ENCODE measurements at regions not wholly inside any gene's neighbourhood (a gene's known extent, or its start where the extent isn't known, plus 50 kb on each side); places are given as distances from the start of the nearest gene placed in this dataset.

DNA sequence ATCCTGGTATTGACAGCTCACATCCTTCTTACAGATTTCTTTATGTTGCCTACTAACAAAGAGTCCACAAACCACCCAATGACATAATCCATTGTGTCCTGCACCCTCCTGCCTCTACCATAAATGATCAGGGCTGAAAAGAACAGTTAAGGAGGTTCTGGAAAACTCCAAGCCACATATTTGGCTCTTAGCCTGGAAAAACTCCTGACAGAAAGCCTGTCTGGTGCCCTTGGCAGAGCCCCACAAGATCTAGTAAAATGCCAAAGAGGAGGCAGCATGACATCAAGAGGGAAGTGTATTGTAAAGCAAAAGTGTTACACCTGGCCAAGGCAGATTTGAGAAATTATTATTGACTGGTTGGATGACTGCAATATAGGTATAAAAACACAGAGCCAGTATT, 126.4 kb upstream of the VGLL2 start:
- TF ChIP-seq SUZ12 (IDR thresholded peaks at IDR 0.05) (no peak), TARDBP (IDR thresholded peaks at IDR 0.05) (no peak), FOXA1 (IDR thresholded peaks at IDR 0.05) (no peak), FOXM1 (IDR thresholded peaks at IDR 0.05; ENCODE audit: borderline replicate concordance) (no peak), FOXK2 (IDR thresholded peaks at IDR 0.05) (no peak), CTBP1 (IDR thresholded peaks at IDR 0.05; ENCODE audit: borderline replicate concordance) (no peak), ZNF384 (IDR thresholded peaks at IDR 0.05) (no peak), ELF4 (IDR thresholded peaks at IDR 0.05) (no peak), BHLHE40 (IDR thresholded peaks at IDR 0.05; ENCODE audit: borderline replicate concordance) (no peak), HDGF (IDR thresholded peaks at IDR 0.05; ENCODE audit: borderline replicate concordance) (no peak), L3MBTL2 (conservative IDR thresholded peaks at IDR 0.05) (no peak), SP1 (IDR thresholded peaks at IDR 0.05) (no peak), LEF1 (IDR thresholded peaks at IDR 0.05; ENCODE audit: borderline replicate concordance) (no peak)
- TF ChIP-seq, protein P1, sequence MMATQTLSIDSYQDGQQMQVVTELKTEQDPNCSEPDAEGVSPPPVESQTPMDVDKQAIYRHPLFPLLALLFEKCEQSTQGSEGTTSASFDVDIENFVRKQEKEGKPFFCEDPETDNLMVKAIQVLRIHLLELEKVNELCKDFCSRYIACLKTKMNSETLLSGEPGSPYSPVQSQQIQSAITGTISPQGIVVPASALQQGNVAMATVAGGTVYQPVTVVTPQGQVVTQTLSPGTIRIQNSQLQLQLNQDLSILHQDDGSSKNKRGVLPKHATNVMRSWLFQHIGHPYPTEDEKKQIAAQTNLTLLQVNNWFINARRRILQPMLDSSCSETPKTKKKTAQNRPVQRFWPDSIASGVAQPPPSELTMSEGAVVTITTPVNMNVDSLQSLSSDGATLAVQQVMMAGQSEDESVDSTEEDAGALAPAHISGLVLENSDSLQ (IDR thresholded peaks at IDR 0.05), result no peak
- no peak for DNase-seq (ENCODE audit: extremely low spot score)
- CTCF ChIA-PET, result interaction anchor here (1.2 kb wide), 1 partner anchor 129 kb away, joined by 3 read pairs; no protein-coding TSS in a partner anchor
- POLR2A ChIA-PET, result no interaction called here

DNA sequence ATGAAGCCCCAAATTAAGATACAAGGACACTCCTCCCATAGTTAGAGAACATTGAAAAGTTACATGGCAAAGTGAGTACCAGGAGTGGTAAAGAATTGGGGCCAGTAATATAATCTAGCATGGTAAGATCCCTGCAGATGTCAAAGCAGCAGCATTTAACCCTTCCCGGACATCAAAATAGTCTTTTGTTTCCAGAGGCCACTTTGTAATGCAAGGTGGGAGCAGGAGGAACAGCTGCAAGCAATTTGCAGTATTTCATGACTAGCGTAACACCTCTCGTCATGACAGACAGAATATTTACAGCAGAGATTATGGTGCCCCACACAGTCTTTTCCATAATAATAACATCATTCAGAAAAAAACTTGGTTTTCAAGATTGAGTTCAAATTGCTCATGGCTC, 123.2 kb upstream of the VGLL2 start:
- CTCF ChIA-PET, result no interaction called here
- TF ChIP-seq SP1 (IDR thresholded peaks at IDR 0.05) (no peak), LEF1 (IDR thresholded peaks at IDR 0.05; ENCODE audit: borderline replicate concordance) (no peak), ZNF384 (IDR thresholded peaks at IDR 0.05) (no peak)
- DNase-seq (ENCODE audit: extremely low spot score), result no peak
- POLR2A ChIA-PET, result no interaction called here

DNA sequence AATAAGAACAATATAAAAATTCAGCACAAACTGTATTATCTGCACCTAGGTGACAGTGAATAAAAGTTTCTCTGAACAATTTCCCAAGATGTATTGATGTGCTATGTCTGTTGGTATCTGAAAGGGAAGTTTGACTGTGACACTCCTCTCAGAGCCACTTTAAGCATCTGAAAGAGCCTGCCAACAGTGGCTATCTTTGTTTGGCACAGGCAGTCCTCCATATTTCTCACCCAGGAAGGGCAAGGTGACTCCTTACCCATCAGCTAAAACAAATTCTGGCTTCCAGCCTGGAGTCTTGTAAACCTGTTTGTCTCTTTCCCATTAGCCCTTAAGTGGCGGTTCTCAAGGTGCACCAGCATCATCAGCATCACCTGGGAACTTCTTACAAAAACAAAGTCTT, 122.4 kb upstream of the VGLL2 start:
- ChIA-PET POLR2A (interaction anchor here (0.6 kb wide), 1 partner anchor 364 kb away, joined by 3 read pairs; no protein-coding TSS in a partner anchor), CTCF (no interaction called here)
- DNase-seq (ENCODE audit: extremely low spot score), result no peak
- no peak for TF ChIP-seq FOXM1 (IDR thresholded peaks at IDR 0.05; ENCODE audit: borderline replicate concordance)
- TF ChIP-seq FOXK2 (IDR thresholded peaks at IDR 0.05), result no peak
- TF ChIP-seq CTBP1 (IDR thresholded peaks at IDR 0.05; ENCODE audit: borderline replicate concordance), result no peak
- TF ChIP-seq FOXA1 (IDR thresholded peaks at IDR 0.05), result no peak
- TF ChIP-seq L3MBTL2 (conservative IDR thresholded peaks at IDR 0.05), result no peak
- no peak for TF ChIP-seq NFRKB (IDR thresholded peaks at IDR 0.05)
- no peak for TF ChIP-seq SP1 (IDR thresholded peaks at IDR 0.05)
- no peak for TF ChIP-seq HDGF (IDR thresholded peaks at IDR 0.05; ENCODE audit: borderline replicate concordance)
- TF ChIP-seq LEF1 (IDR thresholded peaks at IDR 0.05; ENCODE audit: borderline replicate concordance), result no peak

DNA sequence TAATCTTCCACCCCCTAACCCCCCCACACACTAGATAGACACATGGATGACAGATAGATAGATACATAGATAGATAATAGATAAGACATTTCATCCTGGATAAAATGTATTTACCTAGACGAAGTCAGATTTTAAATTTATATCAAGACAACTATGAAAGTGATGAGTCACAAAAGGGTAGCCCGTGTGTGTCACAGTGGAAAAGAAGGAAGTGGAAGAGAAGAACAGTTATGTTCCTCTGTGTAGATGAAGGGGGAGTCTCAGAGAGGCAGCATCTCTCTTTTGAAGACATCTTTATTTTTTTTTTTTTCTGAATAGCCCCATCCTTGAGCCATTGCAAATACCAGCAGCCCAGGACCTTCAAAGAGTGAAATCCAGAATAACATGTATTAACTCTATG, 121.7 kb upstream of the VGLL2 start:
- ChIA-PET POLR2A (no interaction called here), CTCF (no interaction called here)
- no peak for DNase-seq (ENCODE audit: extremely low spot score)
- TF ChIP-seq CTBP1 (IDR thresholded peaks at IDR 0.05; ENCODE audit: borderline replicate concordance) (no peak), NFRKB (IDR thresholded peaks at IDR 0.05) (no peak), SUZ12 (IDR thresholded peaks at IDR 0.05) (no peak), L3MBTL2 (conservative IDR thresholded peaks at IDR 0.05) (no peak), FOXA1 (IDR thresholded peaks at IDR 0.05) (no peak)

DNA sequence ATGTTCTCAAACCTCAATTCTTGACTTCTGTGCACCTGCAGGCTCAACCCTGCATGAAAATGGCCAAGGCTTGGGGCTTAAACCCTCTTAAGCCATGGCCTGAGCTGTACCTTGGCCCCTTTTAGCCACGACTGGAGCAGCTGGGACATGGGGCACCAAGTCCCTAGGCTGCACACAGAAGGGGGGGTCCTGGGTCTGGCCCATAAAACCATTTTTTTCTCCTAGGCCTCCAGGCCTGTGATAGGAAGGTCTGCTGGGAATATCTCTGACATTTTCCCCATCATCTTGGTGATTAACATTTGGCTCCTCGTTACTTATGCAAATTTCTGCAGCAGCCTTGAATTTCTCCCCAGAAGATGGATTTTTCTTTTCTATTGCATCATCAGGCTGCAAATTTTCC, 119.4 kb upstream of the VGLL2 start:
- TF ChIP-seq FOXK2 (IDR thresholded peaks at IDR 0.05), result no peak
- no peak for TF ChIP-seq HDGF (IDR thresholded peaks at IDR 0.05; ENCODE audit: borderline replicate concordance)
- TF ChIP-seq ARNT (IDR thresholded peaks at IDR 0.05), result no peak
- no peak for TF ChIP-seq BHLHE40 (IDR thresholded peaks at IDR 0.05; ENCODE audit: borderline replicate concordance)
- TF ChIP-seq ZNF384 (IDR thresholded peaks at IDR 0.05), result no peak
- no peak for TF ChIP-seq SUZ12 (IDR thresholded peaks at IDR 0.05)
- TF ChIP-seq L3MBTL2 (conservative IDR thresholded peaks at IDR 0.05), result no peak
- no peak for TF ChIP-seq FOXA1 (IDR thresholded peaks at IDR 0.05)
- no peak for TF ChIP-seq ELF4 (IDR thresholded peaks at IDR 0.05)
- TF ChIP-seq, protein P1 (IDR thresholded peaks at IDR 0.05), result no peak
- TF ChIP-seq NFRKB (IDR thresholded peaks at IDR 0.05), result no peak
- TF ChIP-seq LEF1 (IDR thresholded peaks at IDR 0.05; ENCODE audit: borderline replicate concordance), result no peak
- TF ChIP-seq CTBP1 (IDR thresholded peaks at IDR 0.05; ENCODE audit: borderline replicate concordance), result no peak
- TF ChIP-seq TARDBP (IDR thresholded peaks at IDR 0.05), result no peak
- no peak for TF ChIP-seq FOXM1 (IDR thresholded peaks at IDR 0.05; ENCODE audit: borderline replicate concordance)
- CTCF ChIA-PET, result no interaction called here
- POLR2A ChIA-PET, result no interaction called here
- DNase-seq (ENCODE audit: extremely low spot score), result no peak

DNA sequence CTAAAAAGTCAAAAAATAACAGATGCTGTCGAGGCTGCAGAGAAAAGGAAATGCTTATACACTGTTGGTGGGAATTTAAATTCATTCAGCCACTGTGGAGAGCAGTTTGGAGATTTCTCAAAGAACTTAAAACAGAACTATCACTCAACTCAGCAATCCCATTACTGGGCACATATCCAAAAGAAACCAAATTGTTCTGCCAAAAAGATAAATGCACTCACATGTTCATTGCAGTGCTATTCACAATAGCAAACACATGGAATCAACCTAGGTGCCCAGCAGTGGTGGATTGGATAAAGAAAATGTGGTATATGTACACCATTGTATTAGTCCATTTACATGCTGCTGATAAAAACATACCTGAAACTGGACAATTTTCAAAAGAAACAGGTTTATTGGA, 116.0 kb upstream of the VGLL2 start:
- no peak for TF ChIP-seq SUZ12 (IDR thresholded peaks at IDR 0.05)
- TF ChIP-seq ZNF384 (IDR thresholded peaks at IDR 0.05), result no peak
- no peak for TF ChIP-seq ARNT (IDR thresholded peaks at IDR 0.05)
- TF ChIP-seq BHLHE40 (IDR thresholded peaks at IDR 0.05; ENCODE audit: borderline replicate concordance), result no peak
- TF ChIP-seq HDGF (IDR thresholded peaks at IDR 0.05; ENCODE audit: borderline replicate concordance), result no peak
- TF ChIP-seq TARDBP (IDR thresholded peaks at IDR 0.05), result no peak
- TF ChIP-seq LEF1 (IDR thresholded peaks at IDR 0.05; ENCODE audit: borderline replicate concordance), result no peak
- TF ChIP-seq FOXM1 (IDR thresholded peaks at IDR 0.05; ENCODE audit: borderline replicate concordance), result no peak
- no peak for TF ChIP-seq FOXK2 (IDR thresholded peaks at IDR 0.05)
- TF ChIP-seq FOXA1 (IDR thresholded peaks at IDR 0.05), result no peak
- TF ChIP-seq, protein P1 (IDR thresholded peaks at IDR 0.05), result no peak
- no peak for TF ChIP-seq SP1 (IDR thresholded peaks at IDR 0.05)
- ChIA-PET POLR2A (no interaction called here), CTCF (no interaction called here)
- DNase-seq (ENCODE audit: extremely low spot score), result no peak

DNA sequence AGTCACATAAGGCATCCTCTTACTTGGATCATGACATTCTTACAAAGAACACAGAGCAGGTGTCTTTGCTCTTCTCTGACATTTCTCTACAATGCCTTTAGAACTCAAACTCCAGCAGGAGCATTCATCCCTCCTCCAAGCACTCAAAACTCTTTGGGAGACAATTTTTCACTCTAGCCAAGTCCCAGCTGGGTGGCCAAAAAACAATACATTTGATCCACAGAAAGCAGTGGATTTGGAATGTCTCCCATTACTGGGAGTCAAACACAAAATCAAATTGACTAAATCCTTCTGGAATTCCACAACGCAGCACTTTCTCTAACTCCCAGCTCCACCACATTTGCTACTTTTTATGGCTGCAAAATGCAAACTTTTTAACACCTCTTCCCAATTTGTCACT, 108.6 kb upstream of the VGLL2 start:
- CTCF ChIA-PET, result interaction anchor here (0.8 kb wide), 1 partner anchor 9 kb away, joined by 3 read pairs; no protein-coding TSS in a partner anchor

More for the DNA sequence above, 108.6 kb upstream of the VGLL2 start:
- no peak for DNase-seq (ENCODE audit: extremely low spot score)
- TF ChIP-seq L3MBTL2 (conservative IDR thresholded peaks at IDR 0.05), result no peak
- TF ChIP-seq LEF1 (IDR thresholded peaks at IDR 0.05; ENCODE audit: borderline replicate concordance), result no peak
- TF ChIP-seq BHLHE40 (IDR thresholded peaks at IDR 0.05; ENCODE audit: borderline replicate concordance), result no peak
- no peak for TF ChIP-seq FOXA1 (IDR thresholded peaks at IDR 0.05)
- POLR2A ChIA-PET, result no interaction called here

All from HEK293T (cell line).